NOMO-1 treated with dmso at 0.1 percent for 144 hours (cell line): ENCODE measurements at regions not wholly inside any gene's neighbourhood (a gene's known extent, or its start where the extent isn't known, plus 50 kb on each side); places are given as distances from the start of the nearest gene placed in this dataset.

Experiments used
- DNase-seq: peaks from one replicate; lab custom pipeline; 2025; ENCODE audit not compliant: unreplicated experiment; lab: John Stamatoyannopoulos, UW

GRCh38 chr3:103589770-103590169 lies 1155.0 kb downstream of the ZPLD1 start:
- no peak for DNase-seq

DNA sequence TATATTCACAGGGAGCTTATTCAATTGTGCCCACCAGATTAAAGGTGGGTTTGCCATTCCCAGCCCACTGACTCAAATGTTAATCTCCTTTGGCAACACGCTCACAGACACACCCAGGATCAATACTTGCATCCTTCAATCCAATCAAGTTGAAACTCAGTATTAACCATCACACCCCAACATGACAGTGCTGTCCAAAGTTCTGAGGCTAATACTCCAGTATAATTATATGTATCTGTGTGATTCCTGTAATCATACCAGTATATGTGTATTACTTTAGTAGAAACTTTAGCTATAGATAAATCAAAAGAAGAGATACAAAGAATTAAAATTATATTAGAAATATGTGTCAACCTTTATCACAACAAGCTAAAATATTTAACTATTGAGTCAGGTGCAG lies 1166.0 kb downstream of the ZPLD1 start:
- DNase-seq = no peak

DNA sequence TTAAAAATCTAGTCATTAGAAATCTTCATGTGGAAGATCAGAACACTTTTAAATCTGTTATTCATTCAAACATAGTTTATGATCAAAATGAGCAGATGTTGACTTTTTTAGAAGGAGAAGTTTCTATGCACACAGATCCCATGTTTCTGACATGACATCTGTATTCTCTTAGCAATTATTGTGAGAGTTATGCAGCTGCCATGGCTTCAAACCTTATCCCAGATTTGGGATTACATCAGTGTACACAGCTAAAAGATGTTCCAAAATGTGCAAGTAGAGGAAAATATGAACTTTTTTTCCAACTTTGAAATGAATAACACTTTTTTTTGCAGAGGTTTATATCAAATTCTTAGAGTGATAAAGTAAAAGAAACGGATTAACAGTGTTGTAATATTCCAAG lies 1166.9 kb downstream of the ZPLD1 start:
- DNase-seq = no peak

DNA sequence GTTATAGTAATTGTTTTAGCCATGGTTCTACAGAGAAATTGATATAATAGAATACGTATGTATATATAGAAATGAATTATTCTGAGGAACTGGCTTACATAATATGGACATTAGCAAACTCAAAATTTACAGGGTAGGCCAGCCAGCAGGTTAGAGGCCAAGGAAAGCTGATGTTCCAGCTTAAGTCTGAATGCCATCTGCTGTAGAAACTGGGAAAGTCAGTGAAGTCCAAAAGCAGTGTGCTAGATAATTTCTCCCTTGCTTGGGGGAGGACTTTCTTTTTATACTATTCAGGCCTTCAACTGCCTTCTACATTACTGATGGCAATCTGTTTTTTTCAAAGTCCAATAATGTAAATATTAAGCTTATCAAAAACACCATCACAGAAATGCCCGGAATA lies 1174.7 kb downstream of the ZPLD1 start:
- no peak for DNase-seq

GRCh38 chr3:103613397-103614156 lies 1178.8 kb downstream of the ZPLD1 start:
- no peak for DNase-seq

DNA sequence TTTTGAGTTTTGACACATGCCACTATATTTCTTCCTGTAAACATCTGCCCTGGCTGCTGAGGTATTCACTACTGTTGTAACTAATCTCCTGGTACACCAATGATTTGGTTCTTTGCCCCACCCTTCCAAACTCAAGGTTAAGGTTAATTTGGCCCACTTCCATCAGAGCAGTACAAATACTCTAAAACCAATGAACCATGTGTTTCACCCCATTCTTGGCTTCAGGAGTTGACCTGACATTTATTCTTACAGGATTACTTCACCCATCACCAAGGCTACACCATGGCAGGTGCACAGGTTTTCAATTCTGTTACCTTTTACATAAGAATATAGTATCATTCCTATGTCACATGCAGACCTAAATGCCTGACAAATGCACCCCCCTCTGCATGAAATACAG lies 1179.9 kb downstream of the ZPLD1 start:
- DNase-seq = no peak

- no peak for DNase-seq
Measured at GRCh38 chr3:103617961-103618360, 1183.1 kb downstream of the ZPLD1 start.

- no peak for DNase-seq
Measured at GRCh38 chr3:103624271-103624670, 1189.5 kb downstream of the ZPLD1 start.

DNA sequence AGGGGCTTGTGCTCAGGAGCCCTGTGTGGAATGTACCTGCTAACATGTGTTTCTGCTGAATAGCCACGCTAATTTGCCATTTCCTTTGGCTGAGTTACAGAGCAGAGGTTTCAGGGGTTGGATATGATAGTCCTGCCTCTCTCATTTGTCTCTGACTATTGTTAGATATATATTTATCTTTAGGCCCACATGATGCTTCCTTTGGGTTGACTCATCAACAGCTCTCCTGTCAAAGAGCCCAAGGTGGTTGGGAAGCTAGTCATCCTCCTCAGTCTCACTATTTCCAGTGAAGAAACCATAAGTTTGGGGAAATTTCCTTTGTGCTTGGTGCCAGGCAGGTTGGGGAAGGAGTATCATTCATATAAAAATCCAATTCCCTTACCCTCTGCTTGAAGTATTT lies 1194.6 kb downstream of the ZPLD1 start:
- DNase-seq = no peak

DNA sequence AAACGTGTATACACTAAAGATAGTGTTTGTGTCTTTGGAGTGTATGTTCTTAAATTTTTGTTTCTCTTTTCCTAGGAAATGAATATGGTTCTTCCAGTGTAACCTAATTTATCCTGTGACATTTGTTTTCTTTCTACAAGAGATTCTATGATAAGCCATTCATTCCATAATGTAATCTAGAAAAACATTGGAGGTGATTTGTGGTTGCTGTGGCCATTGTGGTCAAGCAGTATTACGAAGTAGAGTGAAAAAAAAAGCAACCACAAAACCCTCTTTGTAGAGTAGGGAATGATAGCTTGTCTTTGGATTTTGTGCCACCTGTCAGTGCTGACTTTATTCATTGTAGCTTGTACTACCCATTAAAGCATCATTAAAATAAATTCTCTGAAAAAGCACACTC lies 1209.6 kb downstream of the ZPLD1 start:
- no peak for DNase-seq

DNA sequence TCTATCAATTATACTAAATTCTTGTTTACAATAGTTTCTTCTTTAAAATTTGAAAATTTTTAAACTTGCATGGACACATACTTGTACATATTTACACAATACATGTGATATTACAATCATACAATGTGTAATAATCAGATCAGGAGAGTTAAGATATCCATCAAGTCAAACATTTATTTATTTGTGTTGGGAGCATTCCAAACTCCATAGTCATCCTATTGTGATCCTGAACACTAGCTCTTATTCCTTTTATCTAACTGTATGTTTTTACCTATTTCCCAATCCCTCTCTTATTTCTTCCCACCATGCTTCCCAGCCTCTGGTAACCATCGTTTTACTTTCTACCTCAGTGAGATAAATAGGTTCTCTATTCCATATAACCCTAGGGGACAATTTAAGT lies 1219.2 kb downstream of the ZPLD1 start:
- no peak for DNase-seq

DNA sequence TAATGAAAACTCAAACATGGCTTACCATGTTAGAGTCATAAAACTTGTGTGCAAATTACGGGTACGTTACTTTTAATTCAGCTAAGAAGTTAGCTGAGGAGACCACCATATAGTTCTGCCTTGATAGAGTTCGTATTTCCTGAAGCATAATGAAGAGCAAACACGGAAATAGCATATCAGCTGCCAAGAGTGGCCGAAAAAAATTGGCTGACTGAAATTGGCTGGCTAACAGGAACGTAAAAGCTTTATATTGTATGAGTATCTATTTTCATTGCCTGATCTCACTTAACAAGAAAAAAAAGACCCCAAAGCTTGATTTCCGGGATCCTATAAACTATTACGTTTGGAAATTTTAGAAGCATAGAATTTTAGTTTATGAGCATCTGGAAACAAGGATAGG lies 1222.9 kb downstream of the ZPLD1 start:
- no peak for DNase-seq

DNA sequence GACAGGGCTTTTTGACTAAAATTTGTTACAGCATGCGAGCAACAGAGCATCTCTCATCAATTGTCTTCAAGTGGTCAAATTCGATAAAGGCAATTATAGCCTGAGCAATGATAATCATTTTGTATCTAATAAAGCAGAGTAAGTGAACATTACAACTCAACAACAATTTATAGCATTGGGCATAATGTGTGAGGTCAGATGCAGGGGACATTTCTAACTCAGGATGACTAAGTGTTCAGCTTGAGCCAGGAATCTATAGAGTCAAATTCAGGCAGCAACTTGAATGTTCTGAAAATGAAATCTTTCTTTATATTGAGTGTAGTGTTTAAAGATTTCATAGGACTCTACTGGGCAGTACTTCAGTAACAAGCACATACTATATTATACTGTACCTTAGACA lies 1226.0 kb downstream of the ZPLD1 start:
- no peak for DNase-seq

DNA sequence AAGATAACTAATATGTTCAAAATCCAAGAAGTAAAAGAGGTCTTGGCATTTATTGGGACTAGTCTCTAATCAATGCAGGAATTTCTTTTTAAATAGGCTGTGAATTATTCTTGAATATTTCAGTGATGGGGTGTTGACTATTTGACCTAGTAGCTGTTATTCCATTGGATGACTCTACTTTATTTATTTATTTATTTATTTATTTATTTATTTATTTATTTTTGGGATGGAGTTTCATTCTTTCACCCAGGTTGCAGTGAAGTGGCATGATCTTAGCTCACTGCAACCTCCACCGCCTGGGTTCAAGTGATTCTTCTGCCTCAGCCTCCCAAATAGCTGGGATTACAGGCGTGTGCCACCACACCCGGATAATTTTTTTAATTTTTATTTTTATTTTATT lies 1227.8 kb downstream of the ZPLD1 start:
- DNase-seq = no peak

- no peak for DNase-seq
Measured at GRCh38 chr3:103672346-103672745, 1237.5 kb downstream of the ZPLD1 start.

DNA sequence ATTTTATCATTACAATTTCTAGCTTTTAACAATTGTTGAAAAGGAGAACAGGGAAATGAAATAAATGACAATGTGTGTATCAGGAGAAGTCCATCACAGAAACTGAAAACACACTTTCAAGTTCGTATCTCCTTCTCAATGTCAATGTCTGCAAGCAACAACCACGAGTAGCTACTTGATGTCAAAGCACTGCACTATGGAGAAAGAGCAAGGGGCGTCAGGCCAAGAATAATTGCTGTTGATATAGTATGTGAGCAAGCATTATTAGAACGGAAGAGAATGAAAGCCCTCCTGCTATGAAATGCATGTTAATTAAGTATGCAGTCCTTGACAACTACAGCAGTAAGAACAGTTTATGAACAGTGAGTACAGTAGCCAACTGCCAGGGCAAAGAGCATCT lies 1250.1 kb downstream of the ZPLD1 start:
- no peak for DNase-seq

DNA sequence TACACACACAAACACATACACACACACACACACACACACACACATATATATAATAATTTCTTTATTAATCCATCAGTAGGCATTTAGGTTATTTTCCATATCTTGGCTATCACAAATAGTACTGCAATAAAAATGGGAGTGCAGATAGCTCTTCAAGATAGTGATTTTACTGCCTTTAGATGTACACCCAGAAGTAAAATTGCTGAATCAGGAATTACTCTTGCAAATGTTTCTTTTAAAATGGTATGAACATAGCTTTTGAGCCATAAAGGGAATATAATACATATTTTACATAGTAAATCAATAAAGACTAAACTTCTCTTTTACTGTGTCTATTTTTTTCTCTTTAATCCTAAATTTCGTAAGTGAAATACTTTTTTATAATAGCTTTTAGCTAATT lies 1251.1 kb downstream of the ZPLD1 start:
- DNase-seq = no peak

- no peak for DNase-seq
Measured at GRCh38 chr3:103690536-103690935, 1255.7 kb downstream of the ZPLD1 start.

GRCh38 chr3:103693831-103694230 lies 1259.0 kb downstream of the ZPLD1 start:
- no peak for DNase-seq

DNA sequence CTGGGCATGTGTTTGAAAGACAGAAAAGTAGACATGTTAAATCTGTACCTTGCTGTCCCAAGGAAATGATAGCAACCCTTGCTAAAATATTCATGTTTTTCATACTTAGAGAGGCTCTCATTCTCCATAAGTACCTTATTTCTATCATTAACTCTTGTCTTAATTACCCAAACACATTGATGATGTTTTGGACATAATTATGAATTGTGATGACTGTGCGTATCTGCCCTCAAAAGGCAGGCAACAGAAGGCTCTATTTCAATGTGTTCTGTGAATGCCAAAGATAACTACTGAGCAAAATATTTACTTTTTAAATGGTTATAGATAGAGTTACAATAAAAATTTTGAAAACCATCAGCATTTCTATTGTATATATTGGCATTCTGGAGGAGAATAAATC lies 1263.8 kb downstream of the ZPLD1 start:
- no peak for DNase-seq

DNA sequence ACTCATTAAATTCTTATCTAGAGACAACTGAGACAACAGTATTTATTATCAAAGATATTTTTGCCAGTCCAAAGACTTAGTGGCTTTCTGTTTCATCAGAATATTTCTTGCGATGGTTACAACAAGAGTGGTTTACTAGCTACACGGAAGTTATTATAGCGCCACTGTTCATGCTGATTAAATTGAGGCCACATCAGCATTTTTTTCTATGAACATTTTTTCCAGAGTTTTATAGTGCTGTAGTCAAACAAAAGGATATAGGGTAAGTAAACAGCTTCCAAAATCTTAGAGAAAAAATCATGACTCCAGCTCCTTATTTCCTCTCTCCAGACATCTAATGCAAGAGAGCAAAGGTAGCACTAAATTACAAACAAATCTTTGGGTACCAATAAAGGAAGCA lies 1264.4 kb downstream of the ZPLD1 start:
- no peak for DNase-seq

DNA sequence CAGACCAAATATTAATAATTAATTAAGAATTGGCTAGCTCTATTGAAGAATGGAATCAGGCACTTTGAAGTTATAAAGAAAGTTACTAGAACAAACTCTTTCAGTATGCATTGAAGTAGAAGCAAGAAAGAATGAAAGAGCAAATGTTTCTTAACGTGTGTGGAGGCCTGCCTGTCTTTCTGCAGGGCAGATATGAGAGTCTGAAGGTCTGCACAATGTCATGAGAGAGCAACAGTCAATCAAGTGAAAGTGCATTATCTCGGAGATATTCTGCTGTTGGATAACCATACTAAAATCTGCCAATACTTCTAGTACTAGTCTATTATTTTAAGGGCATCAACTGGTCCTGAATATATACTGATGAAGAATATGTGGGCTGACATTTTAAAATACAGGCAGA lies 1270.8 kb downstream of the ZPLD1 start:
- no peak for DNase-seq

DNA sequence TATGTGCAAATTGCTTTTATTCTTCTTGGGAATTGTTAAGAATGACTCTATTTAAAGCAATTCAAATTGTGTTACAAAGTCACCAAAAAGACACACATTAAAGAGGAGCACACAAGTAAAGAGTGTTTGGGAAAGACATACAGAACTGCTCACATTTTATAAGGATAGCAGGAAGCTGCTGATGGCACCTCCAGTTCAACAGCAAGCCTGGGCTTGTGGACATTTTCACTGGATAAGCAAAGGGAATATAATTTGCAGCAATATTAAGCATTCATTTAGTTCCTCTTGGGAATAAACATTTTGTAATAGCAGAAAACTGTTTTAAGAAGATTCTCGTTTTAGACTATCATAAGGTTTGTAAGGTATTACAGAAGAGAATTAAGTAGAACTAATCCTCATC lies 1271.9 kb downstream of the ZPLD1 start:
- no peak for DNase-seq
